Daoy (cell line): ENCODE measurements at regions not wholly inside any gene's neighbourhood (a gene's known extent, or its start where the extent isn't known, plus 50 kb on each side); places are given as distances from the start of the nearest gene placed in this dataset.
"Not testable (repeated sequence)": the region's sequence is repeated elsewhere in the genome, so short reads cannot be mapped to it uniquely, and the experiment has no call there.

Experiments
- DNase-seq: peaks from one replicate; pipeline ENCODE4 v3.0.0-alpha.2; 2015; ENCODE audit warnings: low read depth

GRCh38 chr6:168826078-168826390, 385.1 kb downstream of the SMOC2 start:
- DNase-seq = no peak

- DNase-seq = no peak
Observed at GRCh38 chr6:168825226-168826077, 384.5 kb downstream of the SMOC2 start.

- DNase-seq = no peak
Observed at GRCh38 chr6:168823397-168824212, 382.6 kb downstream of the SMOC2 start.

- no peak for DNase-seq
Observed at GRCh38 chr6:168822376-168822775, 381.4 kb downstream of the SMOC2 start.

GRCh38 chr6:168819546-168819945, 378.6 kb downstream of the SMOC2 start:
- DNase-seq = no peak

- no peak for DNase-seq
Observed at GRCh38 chr6:168817558-168818159, 376.7 kb downstream of the SMOC2 start.

- no peak for DNase-seq
Observed at GRCh38 chr6:168815229-168815628, 374.2 kb downstream of the SMOC2 start.

- no peak for DNase-seq
Observed at GRCh38 chr6:168808232-168808631, 367.2 kb downstream of the SMOC2 start.

- DNase-seq = no peak
Observed at GRCh38 chr6:168804331-168804730, 363.3 kb downstream of the SMOC2 start.

GRCh38 chr6:168803874-168804273, 362.9 kb downstream of the SMOC2 start:
- no peak for DNase-seq

- no peak for DNase-seq
Observed at GRCh38 chr6:168799067-168799466, 358.1 kb downstream of the SMOC2 start.

GRCh38 chr6:168796106-168796505, 355.1 kb downstream of the SMOC2 start:
- DNase-seq = no peak

GRCh38 chr6:168795611-168796010, 354.6 kb downstream of the SMOC2 start:
- DNase-seq = not testable (repeated sequence)

GRCh38 chr6:168794491-168794890, 353.5 kb downstream of the SMOC2 start:
- DNase-seq = peak; percentile 10

GRCh38 chr6:168793649-168794048, 352.7 kb downstream of the SMOC2 start:
- DNase-seq = no peak

GRCh38 chr6:168791917-168792316, 350.9 kb downstream of the SMOC2 start:
- DNase-seq = no peak

GRCh38 chr6:168789699-168790098, 348.7 kb downstream of the SMOC2 start:
- DNase-seq = no peak

- DNase-seq = no peak
Observed at GRCh38 chr6:168785720-168786511, 344.9 kb downstream of the SMOC2 start.

GRCh38 chr6:168784426-168784825, 343.4 kb downstream of the SMOC2 start:
- no peak for DNase-seq

- no peak for DNase-seq
Observed at GRCh38 chr6:168783720-168784119, 342.7 kb downstream of the SMOC2 start.

- DNase-seq = no peak
Observed at GRCh38 chr6:168782187-168782751, 341.3 kb downstream of the SMOC2 start.

GRCh38 chr6:168778201-168778600, 337.2 kb downstream of the SMOC2 start:
- DNase-seq = no peak
